Neural progenitor cell (in vitro differentiated cells): ENCODE measurements at regions not wholly inside any gene's neighbourhood (a gene's known extent, or its start where the extent isn't known, plus 50 kb on each side); places are given as distances from the start of the nearest gene placed in this dataset.

ENCODE experiments used
- EZH2 ChIP-seq: fragments of 200-600 bp; sonication (generic); IDR thresholded peaks from 2 replicates; pipeline ENCODE4 v1.6.1; 2017; ENCODE audit warnings: antibody characterized with exemption, mild to moderate bottlenecking, moderate library complexity
- TF ChIP-seq, protein P1 (sequence below): fragments of 200-600 bp; sonication (generic); IDR thresholded peaks from 2 replicates; pipeline ENCODE4 v1.5.1; 2017; ENCODE audit warnings: antibody characterized with exemption, mild to moderate bottlenecking

DNA sequence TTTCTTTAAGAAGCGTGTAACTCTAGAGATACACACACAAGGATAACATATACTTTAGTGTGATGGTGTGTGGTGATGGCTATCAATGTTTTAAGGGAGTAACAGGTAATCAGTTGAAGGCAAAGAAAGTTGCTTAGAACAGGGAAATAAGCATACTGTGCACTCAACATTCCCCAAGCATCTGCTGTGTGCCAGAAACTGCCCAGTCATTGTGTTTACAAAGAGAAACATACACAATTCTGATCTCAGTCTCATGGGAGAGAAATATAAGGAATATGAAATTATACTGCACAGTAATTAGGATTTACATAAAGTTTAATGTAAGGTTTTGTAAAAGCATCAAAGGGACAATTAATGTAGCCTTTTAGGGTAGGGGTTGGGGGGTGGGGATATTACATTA lies 224.1 kb upstream of the TYRP1 start:
- TF ChIP-seq, protein P1, sequence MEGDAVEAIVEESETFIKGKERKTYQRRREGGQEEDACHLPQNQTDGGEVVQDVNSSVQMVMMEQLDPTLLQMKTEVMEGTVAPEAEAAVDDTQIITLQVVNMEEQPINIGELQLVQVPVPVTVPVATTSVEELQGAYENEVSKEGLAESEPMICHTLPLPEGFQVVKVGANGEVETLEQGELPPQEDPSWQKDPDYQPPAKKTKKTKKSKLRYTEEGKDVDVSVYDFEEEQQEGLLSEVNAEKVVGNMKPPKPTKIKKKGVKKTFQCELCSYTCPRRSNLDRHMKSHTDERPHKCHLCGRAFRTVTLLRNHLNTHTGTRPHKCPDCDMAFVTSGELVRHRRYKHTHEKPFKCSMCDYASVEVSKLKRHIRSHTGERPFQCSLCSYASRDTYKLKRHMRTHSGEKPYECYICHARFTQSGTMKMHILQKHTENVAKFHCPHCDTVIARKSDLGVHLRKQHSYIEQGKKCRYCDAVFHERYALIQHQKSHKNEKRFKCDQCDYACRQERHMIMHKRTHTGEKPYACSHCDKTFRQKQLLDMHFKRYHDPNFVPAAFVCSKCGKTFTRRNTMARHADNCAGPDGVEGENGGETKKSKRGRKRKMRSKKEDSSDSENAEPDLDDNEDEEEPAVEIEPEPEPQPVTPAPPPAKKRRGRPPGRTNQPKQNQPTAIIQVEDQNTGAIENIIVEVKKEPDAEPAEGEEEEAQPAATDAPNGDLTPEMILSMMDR: no peak
- TF ChIP-seq EZH2: no peak
